Transverse colon (tissue), 4 donors: ENCODE measurements at regions not wholly inside any gene's neighbourhood (a gene's known extent, or its start where the extent isn't known, plus 50 kb on each side); places are given as distances from the start of the nearest gene placed in this dataset.

Source experiments
- POLR2A ChIP-seq: fragments of 450-650 bp; IDR thresholded peaks from one replicate; pipeline ENCODE4 v1.6.1; 2016; ENCODE audit warnings: antibody characterized with exemption, mild to moderate bottlenecking, moderate library complexity
- POLR2AphosphoS5 ChIP-seq, 3 donors: sonication (generic); formaldehyde crosslinking; IDR thresholded peaks; one replicate each; pipeline ENCODE4 v1.6.1; 2016; ENCODE audit warnings: antibody characterized with exemption in 3 of 3
- TF ChIP-seq, protein P1 (sequence below), 5 experiments: fragments of 200-600 bp in 3 of 5; fragments of 450-650 bp in 2 of 5; sonication (generic) in 3 of 5; IDR thresholded peaks; 1 replicate in 2 of 5; 2 replicates in 3 of 5; pipeline ENCODE4 v1.5.1; 2016 to 2017; ENCODE audit warnings: antibody characterized with exemption in 5 of 5, inconsistent platforms in 3 of 5, mild to moderate bottlenecking in 2 of 5, moderate library complexity in 1 of 5

DNA sequence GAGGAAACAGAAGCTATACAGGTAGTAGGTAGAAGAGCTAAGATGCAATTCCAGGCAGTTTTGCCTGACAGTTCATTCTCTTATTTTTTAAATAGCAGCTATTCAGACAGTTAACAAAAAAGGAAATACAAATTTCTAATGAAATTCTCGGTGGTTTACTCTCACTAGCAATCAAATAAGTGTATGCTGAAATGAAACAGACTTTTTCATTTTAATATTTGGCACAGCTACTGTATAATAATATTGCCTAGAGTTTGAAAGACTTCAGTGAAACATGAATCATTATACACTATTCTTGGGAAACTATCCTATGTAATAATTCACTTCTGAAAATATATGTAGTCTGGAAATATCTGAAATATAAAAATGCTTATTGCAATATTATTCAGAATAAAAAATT is 463.2 kb upstream of the AGTR1 start:
- TF ChIP-seq POLR2AphosphoS5 (IDR thresholded peaks at IDR 0.05): no peak
- TF ChIP-seq, protein P1, sequence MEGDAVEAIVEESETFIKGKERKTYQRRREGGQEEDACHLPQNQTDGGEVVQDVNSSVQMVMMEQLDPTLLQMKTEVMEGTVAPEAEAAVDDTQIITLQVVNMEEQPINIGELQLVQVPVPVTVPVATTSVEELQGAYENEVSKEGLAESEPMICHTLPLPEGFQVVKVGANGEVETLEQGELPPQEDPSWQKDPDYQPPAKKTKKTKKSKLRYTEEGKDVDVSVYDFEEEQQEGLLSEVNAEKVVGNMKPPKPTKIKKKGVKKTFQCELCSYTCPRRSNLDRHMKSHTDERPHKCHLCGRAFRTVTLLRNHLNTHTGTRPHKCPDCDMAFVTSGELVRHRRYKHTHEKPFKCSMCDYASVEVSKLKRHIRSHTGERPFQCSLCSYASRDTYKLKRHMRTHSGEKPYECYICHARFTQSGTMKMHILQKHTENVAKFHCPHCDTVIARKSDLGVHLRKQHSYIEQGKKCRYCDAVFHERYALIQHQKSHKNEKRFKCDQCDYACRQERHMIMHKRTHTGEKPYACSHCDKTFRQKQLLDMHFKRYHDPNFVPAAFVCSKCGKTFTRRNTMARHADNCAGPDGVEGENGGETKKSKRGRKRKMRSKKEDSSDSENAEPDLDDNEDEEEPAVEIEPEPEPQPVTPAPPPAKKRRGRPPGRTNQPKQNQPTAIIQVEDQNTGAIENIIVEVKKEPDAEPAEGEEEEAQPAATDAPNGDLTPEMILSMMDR (IDR thresholded peaks at IDR 0.05): no peak
- TF ChIP-seq POLR2A: no peak
